ENCODE measurements at regions not wholly inside any gene's neighbourhood (a gene's known extent, or its start where the extent isn't known, plus 50 kb on each side); places are given as distances from the start of the nearest gene placed in this dataset.
"Not testable (repeated sequence)": the region's sequence is repeated elsewhere in the genome, so short reads cannot be mapped to it uniquely, and the experiment has no call there.

DNA sequence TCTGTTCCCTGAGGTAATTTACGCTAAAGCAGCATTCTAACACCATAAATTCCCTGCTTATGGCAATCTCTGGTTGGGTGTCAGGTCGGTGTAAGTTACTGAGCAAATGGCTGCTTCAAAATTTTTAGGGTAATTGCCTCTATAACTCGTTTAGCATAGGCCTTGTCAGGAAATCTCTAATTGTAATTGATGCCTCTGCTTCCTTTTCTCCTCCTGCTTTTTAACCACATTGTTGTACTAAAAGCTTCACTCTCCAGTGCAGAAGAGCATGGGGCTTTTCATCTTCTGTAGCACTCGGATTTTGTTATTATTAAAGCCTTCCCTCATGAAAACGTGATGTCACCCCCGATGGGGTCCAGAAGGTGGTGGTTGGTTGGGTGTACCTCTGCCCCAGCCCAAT is 141.6 kb upstream of the NBPF11 start:
- no peaks in the 10 kb centered on the region for H3K36me3 Mint-ChIP-seq
- no peak overlapping the region for H3K4me3 Mint-ChIP-seq
- peaks cover 4% of the 10 kb centered on the region for H3K27me3 Mint-ChIP-seq
- H3K4me1 Mint-ChIP-seq: peaks cover 0 to 2% (median 0%) of the 10 kb centered on the region in 3 donors
- no peak overlapping the region for H3K27ac Mint-ChIP-seq
- H3K9me3 Mint-ChIP-seq: peaks cover 0 to 4% (median 3%) of the 10 kb centered on the region in 3 donors

- no peak overlapping the region for H3K27ac Mint-ChIP-seq
- peaks cover 0 to 4% (median 3%) of the 10 kb centered on the region in 3 donors for H3K9me3 Mint-ChIP-seq
- H3K27me3 Mint-ChIP-seq: peaks cover 4% of the 10 kb centered on the region
- peaks cover 0 to 2% (median 0%) of the 10 kb centered on the region in 3 donors for H3K4me1 Mint-ChIP-seq
- no peaks in the 10 kb centered on the region for H3K36me3 Mint-ChIP-seq
- H3K4me3 Mint-ChIP-seq: no peak overlapping the region
These were observed 140.8 kb upstream of the NBPF11 start for GRCh38 chr1:148292915-148293314.

GRCh38 chr1:148290881-148291280 is 138.8 kb upstream of the NBPF11 start:
- Mint-ChIP-seq H3K27ac (no peak overlapping the region), H3K4me3 (no peak overlapping the region), H3K36me3 (peaks cover 1% of the 10 kb centered on the region), H3K9me3 (peaks cover 0 to 8% (median 1%) of the 10 kb centered on the region in 3 donors), H3K27me3 (peaks cover 3% of the 10 kb centered on the region), H3K4me1 (peaks cover 0 to 2% (median 0%) of the 10 kb centered on the region in 3 donors)

DNA sequence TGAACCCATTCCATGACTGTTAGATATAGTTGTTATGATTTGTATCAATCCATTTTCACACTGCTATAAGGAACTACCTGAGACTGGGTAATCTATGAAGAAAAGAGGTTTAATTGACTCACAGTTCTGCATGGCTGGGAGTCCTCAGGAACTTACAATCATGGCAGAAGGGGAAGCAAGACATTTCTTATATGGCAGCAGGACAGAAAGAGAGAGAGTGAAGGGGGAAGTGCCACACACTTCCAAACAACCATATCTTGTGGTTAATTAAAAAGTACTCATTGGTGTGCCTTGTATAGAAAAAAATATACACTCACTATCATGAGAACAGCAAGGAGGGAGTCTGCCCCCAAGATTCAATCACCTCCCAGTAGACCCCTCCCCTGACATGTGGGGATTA is 137.6 kb upstream of the NBPF11 start:
- no peak overlapping the region for H3K4me3 Mint-ChIP-seq
- H3K36me3 Mint-ChIP-seq: peaks cover 1% of the 10 kb centered on the region
- H3K27me3 Mint-ChIP-seq: peaks cover 3% of the 10 kb centered on the region
- peaks cover 0 to 2% (median 0%) of the 10 kb centered on the region in 3 donors for H3K4me1 Mint-ChIP-seq
- H3K9me3 Mint-ChIP-seq: peaks cover 0 to 8% (median 1%) of the 10 kb centered on the region in 3 donors
- H3K27ac Mint-ChIP-seq: no peak overlapping the region

- not testable (repeated sequence) for H3K4me3 Mint-ChIP-seq, H3K27ac Mint-ChIP-seq, H3K36me3 Mint-ChIP-seq, H3K4me1 Mint-ChIP-seq, H3K9me3 Mint-ChIP-seq, H3K27me3 Mint-ChIP-seq
These were observed 133.9 kb upstream of the NBPF11 start for GRCh38 chr1:148285946-148286345.

DNA sequence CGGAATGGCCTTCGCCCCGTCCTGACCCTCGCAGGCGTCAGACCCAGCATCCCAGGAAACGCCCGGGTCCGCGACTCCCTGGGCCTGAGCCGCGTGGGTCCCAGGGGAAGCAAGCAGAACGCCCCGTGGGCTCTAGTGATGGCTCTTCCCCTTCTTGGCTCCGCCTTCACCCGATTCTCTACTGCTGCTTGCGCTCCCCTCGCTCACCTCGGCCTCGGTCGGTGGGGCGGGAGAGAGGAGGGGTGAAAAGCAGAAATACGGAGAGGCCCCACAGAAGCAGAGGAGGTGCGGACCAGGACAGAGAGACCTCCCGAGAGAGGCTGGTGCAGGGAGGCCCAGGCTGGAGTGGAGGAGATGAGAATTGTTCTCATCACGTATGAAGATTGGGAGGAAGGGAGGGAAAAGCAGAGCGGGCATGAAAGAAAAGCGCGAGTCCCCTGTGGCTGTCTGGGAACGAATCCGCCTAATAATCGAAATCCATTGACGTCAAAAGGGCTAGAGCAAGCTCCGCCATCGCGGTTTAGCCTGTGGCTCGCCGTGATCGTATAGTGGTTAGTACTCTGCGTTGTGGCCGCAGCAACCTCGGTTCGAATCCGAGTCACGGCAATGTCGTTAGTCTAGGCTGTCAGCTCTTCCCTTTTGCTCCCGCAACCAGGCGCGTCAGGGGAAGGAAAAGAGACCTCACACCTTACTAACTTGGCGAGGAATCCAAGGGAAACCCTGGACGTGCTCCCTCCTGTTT is 128.9 kb upstream of the NBPF11 start:
- not testable (repeated sequence) for H3K36me3 Mint-ChIP-seq, H3K9me3 Mint-ChIP-seq, H3K4me1 Mint-ChIP-seq
- H3K27ac Mint-ChIP-seq: peak overlapping the region in 2 of 3 donors; percentile 80 to 92
- H3K27me3 Mint-ChIP-seq: peaks cover 20% of the 10 kb centered on the region
- peak overlapping the region in 3 of 4 donors; percentile 86 to 92 (median 90) for H3K4me3 Mint-ChIP-seq

DNA sequence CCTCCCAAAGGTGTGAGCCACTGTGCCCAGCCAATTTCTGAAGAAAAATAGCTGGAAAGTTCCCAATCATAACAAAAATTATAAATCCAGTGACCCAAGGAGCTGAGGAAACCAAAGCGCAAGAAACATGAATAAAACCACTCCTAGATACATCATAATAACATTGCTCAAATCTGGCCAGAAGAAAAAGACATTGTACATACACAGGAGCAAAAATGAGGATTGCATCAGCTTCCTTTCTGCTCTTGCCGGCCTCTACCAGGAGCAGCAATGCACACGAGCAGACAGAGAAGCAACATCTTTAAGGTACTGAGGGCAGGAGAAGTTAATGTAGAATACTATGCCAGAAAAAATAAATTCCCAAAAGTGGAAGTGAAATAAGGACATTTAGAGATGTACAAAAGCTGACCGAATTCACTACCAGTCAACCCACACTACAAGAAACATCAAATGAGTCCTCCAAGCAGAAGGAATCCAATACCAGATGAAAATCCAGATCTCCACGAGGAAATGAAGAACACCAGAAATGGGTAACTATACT is 127.0 kb upstream of the NBPF11 start:
- H3K4me3 Mint-ChIP-seq: peak overlapping the region in 2 of 4 donors; percentile 69 to 72
- H3K9me3 Mint-ChIP-seq: not testable (repeated sequence)

GRCh38 chr1:148277865-148278279 is 125.8 kb upstream of the NBPF11 start:
- H3K36me3 Mint-ChIP-seq, H3K4me1 Mint-ChIP-seq, H3K9me3 Mint-ChIP-seq, H3K27ac Mint-ChIP-seq: not testable (repeated sequence)
- H3K27me3 Mint-ChIP-seq: peaks cover 34% of the 10 kb centered on the region
- H3K4me3 Mint-ChIP-seq: peak overlapping the region in 1 of 4 donors; percentile 35

More for the DNA sequence above, 127.0 kb upstream of the NBPF11 start:
- not testable (repeated sequence) for H3K36me3 Mint-ChIP-seq, H3K4me1 Mint-ChIP-seq
- H3K27ac Mint-ChIP-seq: peak overlapping the region in 1 of 3 donors; percentile 54
- H3K27me3 Mint-ChIP-seq: peaks cover 28% of the 10 kb centered on the region

GRCh38 chr1:148267066-148267465 is 115.0 kb upstream of the NBPF11 start:
- H3K27me3 Mint-ChIP-seq, H3K4me1 Mint-ChIP-seq, H3K36me3 Mint-ChIP-seq, H3K27ac Mint-ChIP-seq, H3K9me3 Mint-ChIP-seq: not testable (repeated sequence)
- peak overlapping the region in 1 of 4 donors; percentile 63 for H3K4me3 Mint-ChIP-seq

- Mint-ChIP-seq H3K36me3 (no peaks in the 10 kb centered on the region), H3K27ac (peak overlapping the region; percentile 31 to 100 (median 80)), H3K9me3 (no peaks in the 10 kb centered on the region), H3K27me3 (peaks cover 7% of the 10 kb centered on the region), H3K4me3 (peak overlapping the region; percentile 83 to 98 (median 94)), H3K4me1 (peaks cover 7 to 11% (median 9%) of the 10 kb centered on the region in 3 donors)
These were observed 112.5 kb upstream of the NBPF11 start for GRCh38 chr1:148264374-148265276.

- Mint-ChIP-seq H3K27me3 (peaks cover 7% of the 10 kb centered on the region), H3K4me3 (peak overlapping the region; percentile 83 to 98 (median 94)), H3K4me1 (peaks cover 7 to 11% (median 9%) of the 10 kb centered on the region in 3 donors), H3K27ac (peak overlapping the region; percentile 31 to 100 (median 80)), H3K36me3 (no peaks in the 10 kb centered on the region), H3K9me3 (no peaks in the 10 kb centered on the region)
These were observed 111.8 kb upstream of the NBPF11 start for GRCh38 chr1:148263906-148264255.

- Mint-ChIP-seq H3K36me3 (no peaks in the 10 kb centered on the region), H3K27ac (peak overlapping the region; percentile 80 to 100 (median 98)), H3K4me1 (peaks cover 7 to 11% (median 9%) of the 10 kb centered on the region in 3 donors), H3K27me3 (peaks cover 7% of the 10 kb centered on the region), H3K9me3 (no peaks in the 10 kb centered on the region), H3K4me3 (peak overlapping the region; percentile 83 to 98 (median 94))
These were observed 111.2 kb upstream of the NBPF11 start for GRCh38 chr1:148263128-148263905.

DNA sequence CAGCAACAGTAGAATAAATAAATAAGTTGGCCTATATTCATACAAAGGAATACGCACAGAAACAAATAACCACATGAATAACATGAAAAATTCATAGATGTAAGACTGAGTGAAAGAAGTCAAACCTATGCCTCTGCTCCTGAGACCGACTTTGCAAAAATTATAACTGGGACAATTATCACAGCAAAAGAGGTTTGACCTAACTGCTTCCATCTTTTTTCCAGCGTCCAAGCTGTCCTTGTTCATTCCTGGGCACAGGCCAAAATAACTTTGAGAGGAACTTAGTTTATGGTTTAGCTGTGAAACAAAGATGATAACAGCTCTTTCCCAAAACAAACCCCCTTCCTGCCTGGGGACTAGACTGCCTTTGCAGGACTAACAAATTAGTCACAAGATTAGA is 109.6 kb upstream of the NBPF11 start:
- not testable (repeated sequence) for H3K27me3 Mint-ChIP-seq, H3K27ac Mint-ChIP-seq, H3K36me3 Mint-ChIP-seq, H3K9me3 Mint-ChIP-seq
- peaks cover 7 to 11% (median 9%) of the 10 kb centered on the region in 3 donors for H3K4me1 Mint-ChIP-seq
- H3K4me3 Mint-ChIP-seq: peak overlapping the region in 1 of 4 donors; percentile 83

DNA sequence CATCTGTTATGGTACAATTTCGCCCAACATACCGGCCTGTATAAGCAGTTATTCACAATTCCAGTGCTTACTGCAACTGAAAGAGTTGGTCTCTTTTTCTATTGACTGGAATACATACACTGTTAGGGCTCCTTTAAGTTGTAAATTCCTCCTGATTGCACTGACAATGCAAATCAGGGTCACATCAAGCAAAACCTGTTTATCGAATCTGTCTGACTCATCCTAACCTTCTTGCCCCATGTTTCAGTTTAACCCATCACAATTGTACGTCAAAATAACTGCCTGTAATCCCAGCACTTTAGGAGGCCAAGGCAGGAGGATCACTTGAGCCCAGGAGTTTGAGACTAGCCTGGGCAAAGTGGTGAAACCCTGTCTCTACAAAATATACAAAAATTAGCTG is 105.8 kb upstream of the NBPF11 start:
- H3K9me3 Mint-ChIP-seq, H3K4me1 Mint-ChIP-seq, H3K27ac Mint-ChIP-seq, H3K4me3 Mint-ChIP-seq, H3K36me3 Mint-ChIP-seq, H3K27me3 Mint-ChIP-seq: not testable (repeated sequence)

Measured in IgD-negative memory B cell (primary cell).